Duodenal mucosa (tissue), 2 donors: ENCODE measurements at regions not wholly inside any gene's neighbourhood (a gene's known extent, or its start where the extent isn't known, plus 50 kb on each side); places are given as distances from the start of the nearest gene placed in this dataset.
"Not testable (repeated sequence)": the region's sequence is repeated elsewhere in the genome, so short reads cannot be mapped to it uniquely, and the experiment has no call there.

Experiments
- H3K27ac ChIP-seq: one replicate; pipeline ENCODE4 v1.7.0; 2013; ENCODE audit warnings: low read depth, low read length
- H3K27me3 ChIP-seq, 2 donors: one replicate each; pipeline ENCODE4 v1.7.0; 2013; ENCODE audit warnings: low read length in 2 of 2, control low read depth in 1 of 2; ENCODE audit not compliant: insufficient read depth in 2 of 2, control insufficient read depth in 1 of 2
- H3K36me3 ChIP-seq, 2 donors: one replicate each; pipeline ENCODE4 v1.7.0; 2013; ENCODE audit warnings: low read length in 2 of 2, control low read depth in 1 of 2; ENCODE audit not compliant: insufficient read depth in 2 of 2, control insufficient read depth in 1 of 2
- H3K4me1 ChIP-seq, 2 donors: one replicate each; pipeline ENCODE4 v1.7.0; 2013; ENCODE audit warnings: low read length in 2 of 2, control low read depth in 1 of 2; ENCODE audit not compliant: insufficient read depth in 2 of 2, control insufficient read depth in 1 of 2
- H3K4me3 ChIP-seq, 2 donors: one replicate each; pipeline ENCODE4 v1.7.0; 2013; ENCODE audit warnings: low read length in 2 of 2, low read depth in 1 of 2
- H3K9ac ChIP-seq, 2 donors: one replicate each; pipeline ENCODE4 v1.7.0; 2013; ENCODE audit warnings: low read length in 2 of 2, low read depth in 1 of 2
- H3K9me3 ChIP-seq, 2 donors: one replicate each; pipeline ENCODE4 v1.7.0; 2013; ENCODE audit warnings: low read length in 2 of 2, control low read depth in 1 of 2; ENCODE audit not compliant: control insufficient read depth in 1 of 2

DNA sequence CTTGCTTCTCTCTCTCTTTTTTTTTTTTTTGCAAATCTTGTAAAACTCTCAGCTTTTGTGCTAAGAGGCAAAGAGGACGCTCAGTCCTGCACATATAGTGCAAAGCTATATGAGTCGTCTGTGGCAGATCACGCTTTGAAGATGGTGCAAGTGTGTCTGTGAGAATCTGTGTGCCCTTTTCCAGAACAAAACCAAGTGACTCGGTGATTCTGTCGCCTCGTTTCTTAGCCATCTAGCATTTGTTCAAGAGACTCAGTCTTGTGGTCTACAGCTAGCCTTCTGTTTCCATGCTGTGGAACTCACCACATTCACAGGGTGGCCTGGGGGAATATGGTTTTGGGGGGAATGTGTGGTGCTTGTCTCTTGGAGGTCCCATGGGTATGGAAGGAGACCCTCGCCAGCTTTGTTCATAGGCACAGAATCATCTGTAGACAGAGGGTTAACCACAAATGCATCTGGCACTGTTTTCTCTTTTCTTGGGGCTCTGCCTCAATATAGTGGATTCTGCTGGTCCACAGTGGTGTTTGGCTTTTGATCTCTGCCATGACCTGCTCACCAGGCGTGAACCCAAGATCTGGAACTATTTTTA is 82.1 kb downstream of the C9orf152 start:
- peaks cover 36 to 43% of the 10 kb centered on the region in 2 donors for H3K4me1 ChIP-seq
- peak overlapping the region; percentile 51 to 56 for H3K4me3 ChIP-seq
- H3K9me3 ChIP-seq: no peaks in the 10 kb centered on the region
- H3K27ac ChIP-seq: peak overlapping the region; percentile 81
- H3K27me3 ChIP-seq: no peaks in the 10 kb centered on the region
- H3K36me3 ChIP-seq: no peaks in the 10 kb centered on the region
- H3K9ac ChIP-seq: peak overlapping the region; percentile 63 to 67

DNA sequence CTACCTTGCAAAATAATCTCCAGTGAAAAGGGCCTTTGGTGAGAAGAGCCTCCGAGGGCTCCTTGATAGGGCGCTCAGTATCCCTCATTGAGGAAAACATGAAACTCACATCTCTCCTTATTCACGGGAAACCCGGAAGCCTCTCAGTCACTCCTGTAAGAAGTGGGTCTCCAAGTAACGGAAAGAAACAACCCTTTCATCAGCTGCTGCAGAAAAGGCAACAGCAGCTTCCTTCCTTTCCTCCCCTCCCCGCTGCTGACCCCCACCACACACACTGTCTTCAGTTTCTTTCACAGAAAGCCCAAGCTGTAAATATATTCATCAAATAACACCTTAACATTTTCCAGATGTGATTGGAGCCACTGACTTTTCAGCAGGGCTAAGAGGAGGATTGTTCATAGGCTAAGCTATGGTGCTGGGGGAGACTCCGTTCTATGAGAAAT is 81.4 kb downstream of the C9orf152 start:
- Histone ChIP-seq H3K9ac (peak overlapping the region; percentile 63 to 67), H3K4me1 (peaks cover 43% of the 10 kb centered on the region in 2 donors), H3K36me3 (no peaks in the 10 kb centered on the region), H3K27me3 (no peaks in the 10 kb centered on the region), H3K27ac (peak overlapping the region; percentile 81), H3K9me3 (no peaks in the 10 kb centered on the region), H3K4me3 (peak overlapping the region; percentile 51 to 56)

DNA sequence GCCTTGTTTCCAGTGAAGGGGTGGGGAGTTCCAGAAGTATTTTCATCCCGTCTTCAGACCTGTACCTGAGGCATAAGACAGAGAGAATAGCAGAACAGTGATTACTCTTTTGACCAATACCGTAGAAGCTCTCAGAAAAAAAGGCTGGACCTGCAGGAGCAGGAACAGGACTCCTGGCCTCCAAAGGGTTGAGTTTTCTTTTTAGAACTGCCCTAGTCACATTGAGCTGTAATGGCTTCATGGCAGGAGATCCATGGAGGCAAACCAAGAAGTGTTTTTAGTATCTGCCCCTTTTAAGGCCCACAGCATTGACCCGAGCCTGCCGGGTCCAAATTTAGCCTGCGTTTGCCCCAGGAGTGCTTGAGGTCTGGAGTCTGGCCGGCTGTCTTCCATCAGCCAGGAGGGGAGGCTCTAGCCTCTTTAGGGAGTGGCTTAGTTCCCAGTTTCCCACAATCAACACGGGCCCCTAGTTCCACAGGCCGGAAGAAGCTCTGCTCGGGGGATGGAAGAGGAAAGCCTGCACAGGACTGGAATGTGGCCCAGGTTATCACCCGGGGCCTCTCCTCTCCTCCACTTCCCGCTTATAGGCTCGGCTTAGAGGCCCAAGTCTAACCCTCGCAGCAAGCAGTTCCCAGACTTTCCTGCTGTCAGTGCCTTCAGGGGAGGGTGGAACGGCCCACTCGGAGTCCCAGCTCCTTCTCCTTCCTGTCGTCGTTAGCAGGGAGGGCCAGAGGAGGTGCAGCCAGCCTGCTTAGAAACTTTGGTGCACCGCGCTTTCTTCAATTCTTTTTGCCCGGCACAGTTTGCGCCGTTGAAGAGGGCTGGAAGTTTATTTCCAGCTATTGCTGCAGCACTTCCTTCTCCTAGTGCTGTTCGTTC is 80.7 kb downstream of the C9orf152 start:
- Histone ChIP-seq H3K9me3 (no peaks in the 10 kb centered on the region), H3K9ac (peak overlapping the region; percentile 44 to 67), H3K27ac (peak overlapping the region; percentile 81), H3K27me3 (no peaks in the 10 kb centered on the region), H3K4me1 (peaks cover 43 to 45% of the 10 kb centered on the region in 2 donors), H3K36me3 (no peaks in the 10 kb centered on the region), H3K4me3 (peak overlapping the region; percentile 41 to 53)

GRCh38 chr9:110128664-110129329 is 79.2 kb downstream of the C9orf152 start:
- H3K9me3 ChIP-seq: no peaks in the 10 kb centered on the region
- peak overlapping the region; percentile 12 to 15 for H3K4me3 ChIP-seq
- H3K27ac ChIP-seq: peak overlapping the region; percentile 30
- H3K4me1 ChIP-seq: peaks cover 43 to 45% of the 10 kb centered on the region in 2 donors
- H3K36me3 ChIP-seq: no peaks in the 10 kb centered on the region
- H3K9ac ChIP-seq: peak overlapping the region; percentile 3 to 20
- no peaks in the 10 kb centered on the region for H3K27me3 ChIP-seq

DNA sequence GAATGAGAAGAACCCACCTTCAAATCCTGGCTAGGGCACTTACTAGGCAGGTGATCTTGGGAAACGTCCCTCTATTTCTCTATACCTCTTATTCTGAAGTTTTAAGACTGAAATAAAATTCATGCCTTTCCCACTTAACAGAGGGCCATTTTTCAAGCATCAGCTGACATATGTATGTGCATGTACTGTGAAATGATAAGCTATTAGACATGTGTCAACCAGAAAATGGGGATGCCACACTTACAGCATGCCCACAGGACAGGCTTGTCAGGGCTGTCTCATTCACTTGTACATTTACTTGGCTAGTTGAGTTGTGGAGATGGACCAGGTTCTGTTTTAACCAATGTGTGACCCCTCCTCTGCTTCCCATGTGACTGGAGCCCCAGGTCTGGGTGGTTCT is 78.5 kb downstream of the C9orf152 start:
- H3K9me3 ChIP-seq: no peaks in the 10 kb centered on the region
- H3K4me1 ChIP-seq: peaks cover 41 to 45% of the 10 kb centered on the region in 2 donors
- no peaks in the 10 kb centered on the region for H3K27me3 ChIP-seq
- H3K27ac ChIP-seq: no peak overlapping the region
- H3K9ac ChIP-seq: no peak overlapping the region
- H3K36me3 ChIP-seq: no peaks in the 10 kb centered on the region
- no peak overlapping the region for H3K4me3 ChIP-seq

GRCh38 chr9:110130211-110130610 is 77.7 kb downstream of the C9orf152 start:
- Histone ChIP-seq H3K9ac (no peak overlapping the region), H3K27me3 (no peaks in the 10 kb centered on the region), H3K4me1 (peaks cover 36 to 40% of the 10 kb centered on the region in 2 donors), H3K36me3 (no peaks in the 10 kb centered on the region), H3K27ac (peak overlapping the region; percentile 3), H3K9me3 (no peaks in the 10 kb centered on the region), H3K4me3 (no peak overlapping the region)

GRCh38 chr9:110130791-110131416 is 77.1 kb downstream of the C9orf152 start:
- H3K4me1 ChIP-seq: peaks cover 29 to 35% of the 10 kb centered on the region in 2 donors
- H3K27me3 ChIP-seq: no peaks in the 10 kb centered on the region
- H3K9me3 ChIP-seq: no peaks in the 10 kb centered on the region
- peak overlapping the region; percentile 3 for H3K27ac ChIP-seq
- H3K4me3 ChIP-seq: no peak overlapping the region
- H3K9ac ChIP-seq: no peak overlapping the region
- no peaks in the 10 kb centered on the region for H3K36me3 ChIP-seq

- peaks cover 23 to 29% of the 10 kb centered on the region in 2 donors for H3K4me1 ChIP-seq
- H3K27me3 ChIP-seq: no peaks in the 10 kb centered on the region
These were observed 76.5 kb downstream of the C9orf152 start for GRCh38 chr9:110131499-110131898.

DNA sequence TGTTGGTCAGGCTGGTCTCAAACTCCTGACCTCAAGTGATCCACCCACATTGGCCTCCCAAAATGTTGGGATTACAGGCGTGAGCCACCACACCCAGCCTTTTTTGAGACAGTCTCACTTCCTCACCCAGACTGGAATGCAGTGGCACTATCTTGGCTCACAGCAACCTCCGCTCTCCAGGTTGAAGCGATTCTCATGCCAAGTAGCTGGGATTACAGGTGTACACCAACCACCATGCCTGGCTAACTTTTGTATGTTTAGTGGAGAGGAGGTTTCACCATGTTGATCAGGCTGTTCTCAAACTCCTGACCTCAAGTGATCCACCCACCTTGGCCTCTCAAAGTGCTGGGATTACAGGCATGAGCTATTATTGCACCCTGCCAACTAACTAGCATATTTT is 75.4 kb downstream of the C9orf152 start:
- H3K9me3 ChIP-seq, H3K9ac ChIP-seq, H3K27ac ChIP-seq, H3K27me3 ChIP-seq, H3K4me3 ChIP-seq: not testable (repeated sequence)
- peaks cover 0 to 14% of the 10 kb centered on the region in 2 donors for H3K36me3 ChIP-seq
- H3K4me1 ChIP-seq: peaks cover 13 to 20% of the 10 kb centered on the region in 2 donors

More at GRCh38 chr9:110131499-110131898, 76.5 kb downstream of the C9orf152 start:
- H3K27ac ChIP-seq: no peak overlapping the region
- peaks cover 0 to 5% of the 10 kb centered on the region in 2 donors for H3K36me3 ChIP-seq
- no peak overlapping the region for H3K4me3 ChIP-seq
- H3K9ac ChIP-seq: no peak overlapping the region
- H3K9me3 ChIP-seq: no peaks in the 10 kb centered on the region
